ENCODE measurements at regions not wholly inside any gene's neighbourhood (a gene's known extent, or its start where the extent isn't known, plus 50 kb on each side); places are given as distances from the start of the nearest gene placed in this dataset.

DNA sequence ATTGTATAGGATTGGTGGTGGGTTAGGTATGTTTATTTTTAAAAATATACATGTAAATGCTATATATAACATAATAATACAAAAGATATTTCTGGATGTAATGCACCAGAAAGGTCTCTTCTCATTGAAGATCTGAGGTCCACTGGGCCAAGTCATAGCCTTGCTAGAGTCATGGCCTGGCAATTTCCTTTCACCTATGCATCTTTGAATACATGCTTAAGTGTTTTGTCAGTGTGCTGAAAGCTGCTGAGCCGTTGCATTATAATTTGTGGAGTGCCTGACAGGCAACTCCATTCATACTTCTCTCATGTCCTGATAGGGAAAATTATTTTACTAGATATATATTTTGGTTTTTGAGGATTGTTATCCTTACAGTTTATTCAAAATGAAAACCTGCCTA is 410.2 kb upstream of the CT83 start:
- TF ChIP-seq, protein P1, sequence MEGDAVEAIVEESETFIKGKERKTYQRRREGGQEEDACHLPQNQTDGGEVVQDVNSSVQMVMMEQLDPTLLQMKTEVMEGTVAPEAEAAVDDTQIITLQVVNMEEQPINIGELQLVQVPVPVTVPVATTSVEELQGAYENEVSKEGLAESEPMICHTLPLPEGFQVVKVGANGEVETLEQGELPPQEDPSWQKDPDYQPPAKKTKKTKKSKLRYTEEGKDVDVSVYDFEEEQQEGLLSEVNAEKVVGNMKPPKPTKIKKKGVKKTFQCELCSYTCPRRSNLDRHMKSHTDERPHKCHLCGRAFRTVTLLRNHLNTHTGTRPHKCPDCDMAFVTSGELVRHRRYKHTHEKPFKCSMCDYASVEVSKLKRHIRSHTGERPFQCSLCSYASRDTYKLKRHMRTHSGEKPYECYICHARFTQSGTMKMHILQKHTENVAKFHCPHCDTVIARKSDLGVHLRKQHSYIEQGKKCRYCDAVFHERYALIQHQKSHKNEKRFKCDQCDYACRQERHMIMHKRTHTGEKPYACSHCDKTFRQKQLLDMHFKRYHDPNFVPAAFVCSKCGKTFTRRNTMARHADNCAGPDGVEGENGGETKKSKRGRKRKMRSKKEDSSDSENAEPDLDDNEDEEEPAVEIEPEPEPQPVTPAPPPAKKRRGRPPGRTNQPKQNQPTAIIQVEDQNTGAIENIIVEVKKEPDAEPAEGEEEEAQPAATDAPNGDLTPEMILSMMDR (IDR thresholded peaks at IDR 0.05), result no peak
- no peak for TF ChIP-seq POLR2A (IDR thresholded peaks at IDR 0.05)

Data from adrenal gland (tissue), 5 donors.